Renal pelvis (tissue), 1 donor: ENCODE measurements at regions not wholly inside any gene's neighbourhood (a gene's known extent, or its start where the extent isn't known, plus 50 kb on each side); places are given as distances from the start of the nearest gene placed in this dataset.

Experiments used
- DNase-seq: peaks from one replicate; pipeline ENCODE4 v3.0.0-alpha.2; 2013

DNA sequence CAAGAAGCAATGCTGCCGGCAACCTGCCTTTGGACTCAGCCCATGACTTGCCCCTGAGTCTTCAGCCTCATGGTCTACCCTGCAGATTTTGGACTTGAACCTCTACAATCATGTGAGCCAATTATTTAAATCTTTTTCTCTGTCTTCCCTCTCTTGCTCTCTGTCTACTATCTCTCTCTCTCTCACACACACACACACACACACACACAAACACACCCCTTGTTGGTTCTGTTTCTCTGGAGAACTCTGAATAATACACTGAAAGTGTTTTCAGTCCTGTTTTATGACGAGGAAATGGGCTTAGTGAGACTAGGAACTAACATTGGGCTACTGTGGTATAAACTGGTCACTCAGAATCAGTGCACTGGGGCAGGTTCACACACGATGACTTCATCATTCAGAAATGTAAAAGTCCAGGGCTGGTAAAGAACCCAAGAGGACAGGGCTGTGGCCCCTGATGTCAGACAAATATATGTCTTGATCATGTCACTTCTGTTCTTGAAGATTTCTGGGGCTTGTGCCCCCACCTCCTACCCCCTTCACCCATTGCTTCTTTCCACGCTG lies 266.1 kb upstream of the SIX2 start:
- DNase-seq = no peak

DNA sequence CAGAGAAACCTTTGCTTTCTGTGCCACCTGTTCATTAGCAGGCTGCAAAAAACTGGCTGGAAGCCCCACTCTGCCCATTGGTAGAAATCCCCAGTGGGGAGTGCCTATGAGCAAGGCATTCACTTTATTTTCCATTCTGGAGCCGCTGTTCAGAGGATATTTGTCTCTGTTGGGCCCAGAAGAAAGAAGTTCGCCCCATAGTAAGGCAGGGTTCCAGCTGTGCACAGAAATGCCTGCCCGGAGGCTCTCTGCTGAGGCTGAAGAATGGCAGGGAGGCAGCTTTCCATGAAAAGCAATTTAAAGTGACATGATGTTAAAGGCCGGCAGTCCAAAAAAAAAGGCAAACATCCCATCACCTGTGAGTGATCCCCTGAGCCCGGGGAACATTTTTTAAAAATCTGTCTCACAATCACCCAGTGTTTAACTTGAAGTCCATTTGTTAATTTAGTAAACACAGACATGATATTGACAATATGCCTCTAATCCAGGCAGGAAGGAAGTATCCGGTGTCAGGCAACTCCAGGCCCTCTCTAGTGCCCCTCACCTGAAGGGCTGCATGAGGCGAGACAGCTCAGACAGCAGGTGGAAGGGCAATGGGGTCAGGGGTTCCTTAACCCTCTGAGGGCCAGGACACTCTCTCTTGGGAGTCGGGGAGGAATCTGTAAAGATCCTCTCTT lies 265.1 kb upstream of the SIX2 start:
- no peak for DNase-seq

DNA sequence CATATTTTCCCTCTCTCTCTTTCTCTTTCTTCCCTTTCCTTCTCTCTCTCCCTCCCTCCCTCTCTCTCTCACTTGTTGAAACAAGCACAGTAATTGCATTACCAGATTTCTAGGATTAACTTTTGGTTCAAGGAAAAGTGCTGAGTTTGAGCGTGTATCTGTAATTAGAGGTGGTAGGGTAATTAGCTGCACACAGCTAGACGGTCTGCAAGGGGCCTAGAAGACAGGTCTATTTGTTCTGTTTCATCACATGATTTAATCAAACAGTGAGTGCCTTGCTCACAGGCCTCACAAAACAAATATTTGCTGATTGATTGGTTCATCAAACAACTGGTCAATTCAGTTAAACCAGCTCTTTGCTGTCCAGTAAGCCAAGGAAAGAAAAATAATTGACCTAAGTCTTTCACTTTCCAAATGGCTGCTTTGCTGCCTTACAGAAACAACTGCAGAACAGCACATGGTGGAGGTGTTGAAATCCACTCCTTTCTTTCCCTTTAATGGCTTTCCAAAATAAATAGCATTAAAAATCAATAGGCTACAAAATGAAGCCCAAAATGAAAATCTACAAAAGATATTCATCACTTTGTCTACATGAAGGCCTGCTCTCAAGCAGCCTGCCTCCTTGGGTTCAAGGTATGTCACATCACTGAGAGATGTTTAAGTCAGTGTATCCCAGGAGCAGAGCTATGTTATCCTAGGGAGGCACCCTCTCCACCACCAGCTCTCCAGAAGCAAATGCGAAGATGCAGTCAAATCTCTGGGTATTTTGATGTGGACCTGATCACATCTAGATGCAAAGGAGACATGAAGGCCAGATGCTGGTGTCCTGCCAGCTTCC lies 264.4 kb upstream of the SIX2 start:
- no peak for DNase-seq

DNA sequence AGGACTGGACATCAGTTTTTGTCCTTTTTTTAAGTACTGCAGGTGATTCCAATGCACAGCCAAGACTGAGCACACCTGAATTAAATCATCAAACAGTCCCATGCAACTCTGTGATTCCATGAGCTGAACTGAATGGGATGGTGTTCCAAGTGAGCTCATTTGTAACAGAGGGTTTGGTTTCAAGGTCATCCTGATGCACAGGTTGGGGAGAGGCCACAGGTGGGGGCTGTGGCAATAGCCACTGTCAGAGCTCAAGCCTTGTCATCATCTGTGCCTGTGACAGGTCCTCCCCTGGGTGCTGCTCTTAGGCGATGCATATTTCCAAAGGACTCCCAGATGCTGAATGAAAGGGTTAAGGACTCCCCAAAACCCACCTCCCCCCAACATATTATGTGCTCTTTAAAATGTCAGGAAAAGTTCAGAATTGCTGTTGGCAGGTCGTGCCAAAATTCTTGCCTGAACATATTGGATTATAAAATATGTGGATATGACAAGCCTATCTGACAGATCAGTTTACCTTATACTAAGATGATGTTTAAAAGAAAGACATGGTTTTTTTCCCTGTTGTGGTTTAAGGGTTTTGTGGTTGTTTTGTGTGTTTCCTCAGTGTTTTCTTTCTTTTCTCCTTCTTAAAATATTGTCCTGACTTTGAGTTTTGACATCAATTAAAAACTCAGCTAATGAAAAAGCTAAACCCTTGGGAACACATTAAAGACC lies 263.5 kb upstream of the SIX2 start:
- no peak for DNase-seq

DNA sequence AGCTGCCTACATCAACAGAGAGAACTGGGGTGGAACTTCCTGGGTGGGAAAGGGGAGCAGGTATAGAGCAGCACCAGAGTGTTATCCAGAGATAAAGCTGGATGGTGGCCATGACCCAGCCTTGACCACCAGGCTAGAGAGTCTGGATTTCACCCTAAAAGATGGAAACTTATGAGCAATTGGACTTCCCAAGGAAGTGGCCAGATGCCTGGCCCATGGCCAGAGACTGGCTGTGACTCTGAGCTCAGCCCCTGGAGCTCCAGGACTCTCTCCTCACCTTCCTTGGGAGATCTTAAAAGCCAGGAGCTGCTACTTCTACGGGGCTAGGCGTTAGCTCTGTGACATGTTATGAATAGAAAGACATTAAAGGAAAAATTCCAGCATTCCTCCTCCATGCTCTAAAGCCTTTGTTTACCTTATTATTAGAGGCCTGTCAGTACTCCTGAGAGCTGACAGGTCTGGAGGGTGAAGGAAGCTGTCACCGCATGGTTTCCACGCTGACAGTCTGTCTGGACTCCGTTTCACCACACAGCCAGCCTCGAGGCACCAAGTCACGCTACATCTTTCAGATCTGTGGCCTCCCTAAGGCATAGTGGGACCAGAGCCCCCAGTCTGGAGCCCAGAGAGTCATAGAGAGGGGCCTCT lies 260.0 kb upstream of the SIX2 start:
- no peak for DNase-seq

DNA sequence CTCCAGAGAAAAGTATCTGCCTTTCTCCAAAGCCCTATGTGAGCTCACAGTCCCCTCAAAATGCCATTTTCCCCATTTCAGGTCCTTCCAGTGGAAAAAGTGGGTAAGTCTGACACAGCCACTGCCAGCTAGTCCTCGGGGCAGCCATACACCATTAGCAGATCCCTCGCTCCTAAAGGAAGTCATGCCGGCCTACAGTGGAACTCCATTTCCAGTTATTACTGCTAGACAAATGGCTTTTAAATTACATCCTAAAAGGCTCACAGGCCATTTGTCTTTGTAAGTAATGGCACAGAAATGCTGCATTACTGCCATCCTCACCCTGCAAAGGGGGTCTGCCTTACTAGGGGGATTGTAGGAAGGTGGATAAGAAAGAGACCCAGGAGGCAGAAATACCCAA lies 259.4 kb upstream of the SIX2 start:
- DNase-seq = no peak

GRCh38 chr2:45267062-45267792 lies 258.0 kb upstream of the SIX2 start:
- DNase-seq = no peak

DNA sequence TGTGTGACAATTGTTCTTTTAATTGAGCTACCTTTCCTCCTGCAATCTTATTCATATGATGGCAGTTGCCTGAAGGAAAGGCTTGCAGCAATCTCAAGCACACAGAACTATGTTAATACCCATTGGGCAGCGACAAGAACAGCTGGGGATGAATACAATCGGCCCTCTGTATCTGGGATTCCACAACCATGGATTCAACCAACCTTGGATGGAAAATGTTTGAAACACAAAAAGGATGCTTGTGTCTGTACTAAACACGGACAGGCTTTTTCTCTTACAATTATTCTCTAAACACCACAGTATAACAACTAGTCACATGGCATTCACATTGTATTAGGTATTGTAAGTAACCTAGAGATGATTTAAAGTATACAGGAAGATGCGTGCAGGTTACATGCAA lies 256.1 kb upstream of the SIX2 start:
- DNase-seq = no peak

GRCh38 chr2:45264227-45265225 lies 255.3 kb upstream of the SIX2 start:
- DNase-seq = no peak

GRCh38 chr2:45263147-45263546 lies 253.9 kb upstream of the SIX2 start:
- no peak for DNase-seq

GRCh38 chr2:45261746-45262145 lies 252.5 kb upstream of the SIX2 start:
- DNase-seq = no peak

GRCh38 chr2:45260946-45261345 lies 251.7 kb upstream of the SIX2 start:
- DNase-seq = no peak

DNA sequence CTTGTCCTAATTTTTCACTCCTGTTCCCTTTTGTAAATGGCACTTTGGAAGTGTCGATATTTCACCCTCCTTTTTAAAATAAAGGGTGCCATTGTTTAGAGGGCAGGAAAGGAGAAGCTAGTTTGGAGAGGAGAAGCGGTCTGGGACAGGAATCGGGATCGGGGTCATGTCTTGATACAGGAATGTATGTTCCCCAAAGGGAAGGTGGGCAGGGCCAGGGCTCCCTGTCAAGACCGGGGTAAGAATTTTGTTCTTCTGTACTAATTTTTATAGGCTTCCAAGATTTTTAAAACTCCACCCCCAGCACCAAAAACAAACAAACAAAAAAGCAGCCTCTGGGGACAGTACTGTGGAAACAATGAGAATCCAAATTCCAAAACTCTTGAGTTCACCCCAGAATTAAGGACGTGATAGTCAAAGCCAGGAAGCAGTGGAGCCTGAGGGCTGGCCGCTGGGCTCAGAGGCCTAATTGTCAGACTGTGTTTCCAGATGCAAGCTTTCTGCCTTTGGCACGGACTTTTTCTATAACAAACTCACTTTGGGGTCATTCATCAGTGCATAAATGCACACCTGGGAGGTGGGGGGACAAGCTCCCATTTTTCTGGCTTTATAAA lies 250.4 kb upstream of the SIX2 start:
- no peak for DNase-seq

GRCh38 chr2:45259138-45259537 lies 249.9 kb upstream of the SIX2 start:
- DNase-seq = no peak

- no peak for DNase-seq
Observed at GRCh38 chr2:45258311-45258710, 249.1 kb upstream of the SIX2 start.

GRCh38 chr2:45257820-45258219 lies 248.6 kb upstream of the SIX2 start:
- DNase-seq = no peak

DNA sequence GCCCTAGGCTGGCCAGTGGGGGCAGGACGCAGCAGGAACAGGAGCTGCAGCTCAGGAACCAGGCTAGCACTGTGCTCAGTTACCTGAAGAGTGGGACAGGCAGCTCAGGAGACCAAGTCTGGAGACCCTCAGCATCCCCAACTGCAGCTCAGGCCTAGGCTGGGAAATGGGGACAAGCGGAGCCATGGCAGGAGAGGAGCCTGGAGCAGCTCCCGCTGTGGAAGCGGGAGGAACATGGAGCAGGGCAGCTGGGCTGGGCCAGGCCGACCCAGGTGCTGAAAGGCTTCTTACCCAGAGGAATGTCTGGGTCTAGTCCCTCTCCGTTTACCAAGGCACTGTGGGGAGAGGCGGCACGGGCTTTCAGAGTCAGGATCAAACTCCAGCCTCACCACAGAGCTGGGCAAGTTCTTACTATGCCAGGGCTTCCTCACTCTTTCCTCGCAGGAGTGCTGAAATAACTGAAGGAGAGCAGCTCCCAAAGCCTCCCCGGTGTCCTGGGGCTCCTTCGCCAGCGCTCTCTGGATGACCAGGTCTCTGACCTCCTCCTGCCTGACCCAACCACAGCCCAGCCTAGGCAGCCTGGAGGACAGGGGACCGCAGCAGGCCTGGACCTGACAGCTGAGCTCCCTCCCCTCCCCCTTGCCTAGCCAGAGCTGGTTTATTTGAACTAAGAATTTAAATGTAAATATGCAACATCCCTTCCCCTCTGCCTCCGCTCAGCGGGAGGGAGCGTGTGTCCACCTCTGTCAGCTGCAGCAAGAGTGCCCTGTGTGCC lies 247.8 kb upstream of the SIX2 start:
- no peak for DNase-seq

GRCh38 chr2:45256173-45256866 lies 247.1 kb upstream of the SIX2 start:
- DNase-seq = no peak
